GM12878 (cell line): ENCODE measurements at regions not wholly inside any gene's neighbourhood (a gene's known extent, or its start where the extent isn't known, plus 50 kb on each side); places are given as distances from the start of the nearest gene placed in this dataset.

Experiments
- ATF7 ChIP-seq: fragments of 450-650 bp; IDR thresholded peaks from 2 replicates; pipeline ENCODE4 v1.6.1; 2016; ENCODE audit warnings: low read depth, mild to moderate bottlenecking
- CTCF ChIP-seq, 3 experiments: IDR thresholded peaks in 2 of 3; conservative IDR thresholded peaks in 1 of 3; 2 replicates each; pipeline ENCODE4 v1.5.1; 2011; ENCODE audit warnings: low read depth in 3 of 3, low read length in 3 of 3, mild to moderate bottlenecking in 3 of 3, control low read depth in 2 of 3, moderate library complexity in 2 of 3, inconsistent platforms in 1 of 3, mixed read lengths in 1 of 3; ENCODE audit not compliant: control insufficient read depth in 2 of 3, insufficient read depth in 1 of 3; ENCODE audit errors: extremely low read depth in 1 of 3
- JUND ChIP-seq: IDR thresholded peaks from 2 replicates; pipeline ENCODE4 v1.6.1; 2012; ENCODE audit warnings: low read depth, mild to moderate bottlenecking, low read length, improper control_type of control experiment, moderate library complexity
- MEF2A ChIP-seq: IDR thresholded peaks from 2 replicates; pipeline ENCODE4 v1.6.1; 2011; ENCODE audit warnings: low read depth, mild to moderate bottlenecking, low read length, moderate library complexity; ENCODE audit not compliant: insufficient read depth
- NR2C2 ChIP-seq: IDR thresholded peaks from 2 replicates; pipeline ENCODE4 v1.6.1; 2011; ENCODE audit warnings: borderline replicate concordance, low read depth; ENCODE audit not compliant: control insufficient read depth, insufficient read length
- POLR2A ChIP-seq: IDR thresholded peaks from 2 replicates; pipeline ENCODE4 v1.6.1; 2011; ENCODE audit warnings: low read depth, mild to moderate bottlenecking, low read length
- POLR2AphosphoS2 ChIP-seq: IDR thresholded peaks from 2 replicates; pipeline ENCODE4 v1.6.1; 2011; ENCODE audit warnings: low read depth, mild to moderate bottlenecking, low read length, improper control_type of control experiment, moderate library complexity
- POLR2AphosphoS5 ChIP-seq: IDR thresholded peaks from 2 replicates; pipeline ENCODE4 v1.6.1; 2011; ENCODE audit warnings: mild to moderate bottlenecking, low read length, inconsistent platforms
- RELA ChIP-seq: fragments of 450-650 bp; IDR thresholded peaks from 2 replicates; pipeline ENCODE4 v1.8.0; 2014; ENCODE audit warnings: borderline replicate concordance; ENCODE audit not compliant: partially characterized antibody
- SIN3A ChIP-seq: IDR thresholded peaks from 2 replicates; pipeline ENCODE4 v1.6.1; 2012; ENCODE audit warnings: low read depth, low read length, improper control_type of control experiment
- USF1 ChIP-seq: IDR thresholded peaks from 2 replicates; pipeline ENCODE4 v1.6.1; 2011; ENCODE audit warnings: borderline replicate concordance, low read depth, mild to moderate bottlenecking, moderate library complexity, mixed read lengths, low read length; ENCODE audit not compliant: insufficient read depth; ENCODE audit errors: extremely low read length
- ZNF207 ChIP-seq: fragments of 450-650 bp; IDR thresholded peaks from 2 replicates; pipeline ENCODE4 v1.6.1; 2014; ENCODE audit warnings: antibody characterized with exemption, mild to moderate bottlenecking, borderline replicate concordance
- TF ChIP-seq, protein P1 (sequence below): fragments of 450-650 bp; IDR thresholded peaks from 2 replicates; pipeline ENCODE4 v1.6.1; 2014; ENCODE audit warnings: mild to moderate bottlenecking

- TF ChIP-seq RELA (no peak), POLR2AphosphoS5 (no peak), ATF7 (no peak), POLR2A (no peak), CTCF (IDR thresholded peaks at IDR 0.05 in 2 of 3, conservative IDR thresholded peaks at IDR 0.05 in 1 of 3; ENCODE audit: control insufficient read depth in 2 of 3, extremely low read depth in 1 of 3, insufficient read depth in 1 of 3, low read depth in 3 of 3, low read length in 3 of 3) (no peak), JUND (no peak), ZNF207 (no peak), USF1 (no peak), NR2C2 (no peak), MEF2A (no peak), SIN3A (no peak), POLR2AphosphoS2 (no peak)
- TF ChIP-seq, protein P1, sequence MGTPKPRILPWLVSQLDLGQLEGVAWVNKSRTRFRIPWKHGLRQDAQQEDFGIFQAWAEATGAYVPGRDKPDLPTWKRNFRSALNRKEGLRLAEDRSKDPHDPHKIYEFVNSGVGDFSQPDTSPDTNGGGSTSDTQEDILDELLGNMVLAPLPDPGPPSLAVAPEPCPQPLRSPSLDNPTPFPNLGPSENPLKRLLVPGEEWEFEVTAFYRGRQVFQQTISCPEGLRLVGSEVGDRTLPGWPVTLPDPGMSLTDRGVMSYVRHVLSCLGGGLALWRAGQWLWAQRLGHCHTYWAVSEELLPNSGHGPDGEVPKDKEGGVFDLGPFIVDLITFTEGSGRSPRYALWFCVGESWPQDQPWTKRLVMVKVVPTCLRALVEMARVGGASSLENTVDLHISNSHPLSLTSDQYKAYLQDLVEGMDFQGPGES, result no peak
These were observed 162.7 kb downstream of the CCT6B start for GRCh38 chr17:34798581-34798980.
